PC-9 (cell line): ENCODE measurements at regions not wholly inside any gene's neighbourhood (a gene's known extent, or its start where the extent isn't known, plus 50 kb on each side); places are given as distances from the start of the nearest gene placed in this dataset.

ENCODE experiments used
- BruUV-seq: library from RNA; stranded (reverse); fragments of 400-500 nt; replicated peaks from 2 replicates; lab custom pipeline; 2021; lab: Mats Ljungman, UMichigan
- CTCF ChIA-PET: fragments of 300-600 bp; sonication (Branson Sonifier 250); formaldehyde crosslinking; loops from one replicate; lab custom pipeline; 2022; ENCODE audit warnings: antibody characterized with exemption; lab: Charles Lee
- POLR2A ChIA-PET: fragments of 300-600 bp; sonication (Branson Sonifier 250); formaldehyde crosslinking; loops from one replicate; lab custom pipeline; 2022; ENCODE audit warnings: antibody characterized with exemption; ENCODE audit not compliant: unreplicated experiment; lab: Charles Lee
- DNase-seq, 2 experiments: peaks; one replicate each; pipeline versions ENCODE4 v3.0.0 to v3.0.0-alpha.2; 2015 to 2022; ENCODE audit warnings: mixed read lengths in 1 of 2
- H2AFZ ChIP-seq: fragments of 200-600 bp; sonication (generic); 2 replicates; pipeline ENCODE4 v1.8.1; 2017; ENCODE audit warnings: antibody characterized with exemption
- H3F3A ChIP-seq: fragments of 200-600 bp; sonication (generic); 2 replicates; pipeline ENCODE4 v1.8.1; 2017; ENCODE audit warnings: antibody characterized with exemption, mild to moderate bottlenecking, low read depth; ENCODE audit not compliant: insufficient read depth
- H3K27ac ChIP-seq: fragments of 200-600 bp; sonication (generic); 2 replicates; pipeline ENCODE4 v1.6.1; 2016; ENCODE audit warnings: mixed run types
- H3K27me3 ChIP-seq: fragments of 200-600 bp; sonication (generic); 2 replicates; pipeline ENCODE4 v1.6.1; 2016; ENCODE audit warnings: low read depth, mixed run types; ENCODE audit not compliant: insufficient read depth
- H3K36me3 ChIP-seq: fragments of 200-600 bp; sonication (generic); 2 replicates; pipeline ENCODE4 v1.6.1; 2016; ENCODE audit warnings: low read depth, mixed run types
- H3K4me1 ChIP-seq: fragments of 200-600 bp; sonication (generic); replicated peaks from 2 replicates; pipeline ENCODE4 v1.6.1; 2016; ENCODE audit warnings: mixed run types; ENCODE audit not compliant: insufficient read depth
- H3K4me2 ChIP-seq: fragments of 200-600 bp; sonication (generic); 2 replicates; pipeline ENCODE4 v1.6.1; 2017; ENCODE audit warnings: mixed run types
- H3K4me3 ChIP-seq: fragments of 200-600 bp; sonication (generic); 2 replicates; pipeline ENCODE4 v1.6.1; 2016; ENCODE audit warnings: mixed run types
- H3K79me2 ChIP-seq: fragments of 200-600 bp; sonication (generic); 2 replicates; pipeline ENCODE4 v1.6.1; 2017; ENCODE audit warnings: low read depth, mixed run types
- H3K9me2 ChIP-seq: fragments of 200-600 bp; sonication (generic); 2 replicates; pipeline ENCODE4 v1.8.1; 2017; ENCODE audit warnings: mild to moderate bottlenecking; ENCODE audit not compliant: insufficient read depth
- H3K9me3 ChIP-seq: fragments of 200-600 bp; sonication (generic); 2 replicates; pipeline ENCODE4 v1.8.1; 2016; ENCODE audit warnings: low read depth; ENCODE audit not compliant: insufficient read depth
- H4K20me1 ChIP-seq: fragments of 200-600 bp; sonication (generic); 2 replicates; pipeline ENCODE4 v1.8.1; 2017; ENCODE audit not compliant: insufficient read depth
- EZH2 ChIP-seq: fragments of 200-600 bp; sonication (generic); IDR thresholded peaks from 2 replicates; pipeline ENCODE4 v1.8.0; 2017; ENCODE audit warnings: antibody characterized with exemption, low read depth
- intact Hi-C: fragments of 100-400 bp; cut with micrococcal nuclease; formaldehyde crosslinking; loops from one replicate; pipeline ENCODE4 v1.10.0; 2022; ENCODE audit not compliant: unreplicated experiment
- TF ChIP-seq, protein P1 (sequence below): fragments of 200-600 bp; sonication (generic); conservative IDR thresholded peaks from 2 replicates; pipeline ENCODE4 v1.6.1; 2017; ENCODE audit warnings: mixed run types, antibody characterized with exemption, mild to moderate bottlenecking, moderate library complexity

DNA sequence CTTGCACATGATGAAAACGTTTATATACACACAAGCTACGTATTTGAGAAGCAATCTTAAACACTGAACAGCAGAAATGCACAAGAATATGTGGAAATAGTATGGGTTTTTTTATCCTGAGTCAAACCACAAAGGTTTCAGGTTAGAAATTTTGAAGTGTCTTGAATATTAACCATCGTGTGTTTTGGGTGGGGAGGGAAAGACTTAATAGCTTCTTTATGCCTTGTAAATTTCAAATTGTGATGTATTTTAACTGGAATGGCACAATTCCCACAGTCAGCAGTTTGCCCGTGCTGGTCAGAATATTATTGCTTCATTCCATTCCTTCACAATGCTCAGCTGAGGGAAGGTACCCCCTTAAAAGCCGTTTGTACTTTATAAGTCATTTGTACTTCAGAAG, 67.4 kb upstream of the WDR1 start:
- H3K79me2 ChIP-seq: no peaks in the 10 kb centered on the region
- no peak overlapping the region for H3K4me2 ChIP-seq
- CTCF ChIA-PET: no interaction called here
- DNase-seq: no peak
- no peak overlapping the region for H3K27ac ChIP-seq
- H3F3A ChIP-seq: no peaks in the 10 kb centered on the region
- H3K9me2 ChIP-seq: no peaks in the 10 kb centered on the region
- H2AFZ ChIP-seq: no peak overlapping the region
- no peaks in the 10 kb centered on the region for H3K27me3 ChIP-seq
- H3K4me1 ChIP-seq: no peaks in the 10 kb centered on the region
- H4K20me1 ChIP-seq: no peaks in the 10 kb centered on the region
- H3K9me3 ChIP-seq: no peaks in the 10 kb centered on the region
- H3K4me3 ChIP-seq: no peak overlapping the region
- TF ChIP-seq EZH2: no peak
- TF ChIP-seq, protein P1, sequence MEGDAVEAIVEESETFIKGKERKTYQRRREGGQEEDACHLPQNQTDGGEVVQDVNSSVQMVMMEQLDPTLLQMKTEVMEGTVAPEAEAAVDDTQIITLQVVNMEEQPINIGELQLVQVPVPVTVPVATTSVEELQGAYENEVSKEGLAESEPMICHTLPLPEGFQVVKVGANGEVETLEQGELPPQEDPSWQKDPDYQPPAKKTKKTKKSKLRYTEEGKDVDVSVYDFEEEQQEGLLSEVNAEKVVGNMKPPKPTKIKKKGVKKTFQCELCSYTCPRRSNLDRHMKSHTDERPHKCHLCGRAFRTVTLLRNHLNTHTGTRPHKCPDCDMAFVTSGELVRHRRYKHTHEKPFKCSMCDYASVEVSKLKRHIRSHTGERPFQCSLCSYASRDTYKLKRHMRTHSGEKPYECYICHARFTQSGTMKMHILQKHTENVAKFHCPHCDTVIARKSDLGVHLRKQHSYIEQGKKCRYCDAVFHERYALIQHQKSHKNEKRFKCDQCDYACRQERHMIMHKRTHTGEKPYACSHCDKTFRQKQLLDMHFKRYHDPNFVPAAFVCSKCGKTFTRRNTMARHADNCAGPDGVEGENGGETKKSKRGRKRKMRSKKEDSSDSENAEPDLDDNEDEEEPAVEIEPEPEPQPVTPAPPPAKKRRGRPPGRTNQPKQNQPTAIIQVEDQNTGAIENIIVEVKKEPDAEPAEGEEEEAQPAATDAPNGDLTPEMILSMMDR: no peak
- intact Hi-C loops: no loop called here
- BruUV-seq: no TSS peak
- no peaks in the 10 kb centered on the region for H3K36me3 ChIP-seq
- POLR2A ChIA-PET: no interaction called here

DNA sequence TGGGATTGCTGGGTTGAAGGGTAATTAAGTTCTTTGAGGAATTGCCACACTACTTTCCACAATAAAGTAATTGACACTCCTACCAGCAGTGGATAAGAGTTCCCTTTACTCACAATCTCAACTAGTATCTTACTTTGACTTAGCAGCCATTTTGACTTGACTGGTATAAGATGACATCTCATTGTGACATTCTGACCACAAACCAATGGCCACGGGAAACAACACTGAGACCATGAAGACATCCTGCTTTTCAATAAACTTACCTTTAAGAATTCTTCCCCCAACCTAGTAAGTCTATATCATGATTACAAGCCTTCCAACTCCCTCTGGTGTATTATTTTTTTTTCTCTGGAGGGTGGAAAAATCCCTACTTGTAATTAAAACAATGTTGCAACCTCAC, 66.9 kb upstream of the WDR1 start:
- intact Hi-C loops: no loop called here
- no TSS peak for BruUV-seq
- POLR2A ChIA-PET: no interaction called here

DNA sequence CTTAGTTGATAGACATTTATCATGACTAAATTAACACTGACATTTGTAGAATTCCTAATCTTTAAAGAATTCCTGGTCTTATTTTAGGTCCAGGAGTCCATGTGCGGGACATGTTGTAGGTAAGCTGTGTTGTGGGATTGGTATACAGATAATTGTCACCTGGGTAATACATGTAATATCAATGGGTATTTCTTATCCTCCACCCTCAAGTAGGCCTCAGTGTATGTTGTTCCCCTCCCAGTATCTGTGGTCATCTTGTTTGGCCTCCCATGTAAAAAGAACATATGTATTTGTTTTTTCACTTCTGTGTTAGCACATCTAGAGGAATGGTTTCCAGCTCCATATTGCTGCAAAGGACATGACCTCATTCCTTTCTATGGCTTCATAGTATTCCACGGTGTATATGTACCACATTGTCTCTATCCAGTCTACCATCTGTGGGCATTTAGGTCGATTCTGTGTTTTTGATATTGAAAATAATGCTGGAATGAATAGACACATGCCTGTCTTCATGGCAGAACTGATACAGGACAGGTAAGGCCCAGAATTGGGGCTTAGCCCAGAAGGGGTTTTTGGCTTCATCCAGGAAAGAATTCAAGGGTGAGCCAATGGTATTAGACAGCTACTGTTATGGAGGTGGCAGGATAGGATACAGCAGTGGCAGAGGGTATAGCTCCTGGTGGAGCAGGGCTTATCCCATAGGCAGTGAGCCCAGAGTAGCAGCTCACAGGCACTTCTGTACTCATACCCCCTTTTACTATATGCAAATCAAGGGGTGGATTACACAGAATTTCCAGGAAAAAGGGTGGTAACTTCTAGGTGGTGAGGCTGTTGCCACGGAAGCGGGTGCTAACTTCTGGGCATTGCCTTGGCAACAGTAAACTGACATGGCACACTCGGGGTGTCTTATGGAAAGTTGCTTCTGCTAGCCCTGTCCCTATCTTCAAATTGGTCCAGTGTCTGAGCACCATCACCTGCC, 66.1 kb upstream of the WDR1 start:
- TF ChIP-seq, protein P1: no peak
- no peak for TF ChIP-seq EZH2
- no peaks in the 10 kb centered on the region for H3K9me3 ChIP-seq
- ChIA-PET POLR2A (no interaction called here), CTCF (no interaction called here)
- DNase-seq: no peak
- H3K27ac ChIP-seq: no peak overlapping the region
- no peaks in the 10 kb centered on the region for H3K9me2 ChIP-seq
- no peaks in the 10 kb centered on the region for H3K79me2 ChIP-seq
- no peaks in the 10 kb centered on the region for H3K4me1 ChIP-seq
- H4K20me1 ChIP-seq: no peaks in the 10 kb centered on the region
- H3K4me2 ChIP-seq: no peak overlapping the region
- no peak overlapping the region for H2AFZ ChIP-seq
- intact Hi-C loops: no loop called here
- no peaks in the 10 kb centered on the region for H3K27me3 ChIP-seq
- BruUV-seq: no TSS peak
- H3F3A ChIP-seq: no peaks in the 10 kb centered on the region
- H3K4me3 ChIP-seq: no peak overlapping the region
- H3K36me3 ChIP-seq: no peaks in the 10 kb centered on the region

More for the DNA sequence above, 66.9 kb upstream of the WDR1 start:
- H3K4me3 ChIP-seq: no peak overlapping the region
- H3F3A ChIP-seq: no peaks in the 10 kb centered on the region
- H3K79me2 ChIP-seq: no peaks in the 10 kb centered on the region
- H3K4me1 ChIP-seq: no peaks in the 10 kb centered on the region
- H3K27ac ChIP-seq: no peak overlapping the region
- CTCF ChIA-PET: no interaction called here
- no peaks in the 10 kb centered on the region for H3K27me3 ChIP-seq
- no peaks in the 10 kb centered on the region for H4K20me1 ChIP-seq
- H3K9me3 ChIP-seq: no peaks in the 10 kb centered on the region
- H3K9me2 ChIP-seq: no peaks in the 10 kb centered on the region
- H3K4me2 ChIP-seq: no peak overlapping the region
- H2AFZ ChIP-seq: no peak overlapping the region
- DNase-seq: no peak
- H3K36me3 ChIP-seq: no peaks in the 10 kb centered on the region
- TF ChIP-seq, protein P1: no peak
- no peak for TF ChIP-seq EZH2
